Neuron (in vitro differentiated cells): ENCODE measurements at regions not wholly inside any gene's neighbourhood (a gene's known extent, or its start where the extent isn't known, plus 50 kb on each side); places are given as distances from the start of the nearest gene placed in this dataset.

ENCODE experiments used
- H2AFZ ChIP-seq: one replicate; pipeline ENCODE4 v1.6.1; 2013; ENCODE audit warnings: low read depth, mild to moderate bottlenecking, inconsistent platforms, low read length, moderate library complexity
- H3K27me3 ChIP-seq: one replicate; pipeline ENCODE4 v1.6.1; 2013; ENCODE audit warnings: low read length; ENCODE audit not compliant: insufficient read depth
- H3K36me3 ChIP-seq: one replicate; pipeline ENCODE4 v1.6.1; 2013; ENCODE audit warnings: low read length; ENCODE audit not compliant: insufficient read depth
- H3K4me1 ChIP-seq: one replicate; pipeline ENCODE4 v1.6.1; 2013; ENCODE audit warnings: low read length; ENCODE audit not compliant: insufficient read depth
- H3K4me3 ChIP-seq: 2 replicates; pipeline ENCODE4 v1.5.1; 2013; ENCODE audit warnings: mild to moderate bottlenecking, low read length, moderate library complexity
- H3K9me3 ChIP-seq: one replicate; pipeline ENCODE4 v1.6.1; 2013; ENCODE audit warnings: low read length

GRCh38 chr15:96733721-96734120 is 403.2 kb downstream of the NR2F2 start:
- H3K9me3 ChIP-seq: no peaks in the 10 kb centered on the region
- H3K4me1 ChIP-seq: peaks cover 21% of the 10 kb centered on the region
- no peak overlapping the region for H3K4me3 ChIP-seq
- no peak overlapping the region for H2AFZ ChIP-seq
- H3K36me3 ChIP-seq: no peaks in the 10 kb centered on the region
- no peaks in the 10 kb centered on the region for H3K27me3 ChIP-seq

GRCh38 chr15:96735632-96736240 is 405.2 kb downstream of the NR2F2 start:
- peaks cover 21% of the 10 kb centered on the region for H3K4me1 ChIP-seq
- H3K36me3 ChIP-seq: no peaks in the 10 kb centered on the region
- H3K27me3 ChIP-seq: no peaks in the 10 kb centered on the region

GRCh38 chr15:96736384-96736783 is 405.9 kb downstream of the NR2F2 start:
- Histone ChIP-seq H3K4me1 (peaks cover 21% of the 10 kb centered on the region), H2AFZ (no peak overlapping the region), H3K9me3 (no peaks in the 10 kb centered on the region), H3K4me3 (no peak overlapping the region), H3K27me3 (no peaks in the 10 kb centered on the region), H3K36me3 (no peaks in the 10 kb centered on the region)

More at GRCh38 chr15:96735632-96736240, 405.2 kb downstream of the NR2F2 start:
- no peak overlapping the region for H3K4me3 ChIP-seq
- H2AFZ ChIP-seq: no peak overlapping the region
- H3K9me3 ChIP-seq: no peaks in the 10 kb centered on the region

- H3K4me1 ChIP-seq: peaks cover 26% of the 10 kb centered on the region
- H3K9me3 ChIP-seq: no peaks in the 10 kb centered on the region
- no peaks in the 10 kb centered on the region for H3K27me3 ChIP-seq
- no peak overlapping the region for H3K4me3 ChIP-seq
- H3K36me3 ChIP-seq: no peaks in the 10 kb centered on the region
- no peak overlapping the region for H2AFZ ChIP-seq
Measured at GRCh38 chr15:96737408-96737807, 406.9 kb downstream of the NR2F2 start.

- Histone ChIP-seq H3K27me3 (no peaks in the 10 kb centered on the region), H3K36me3 (no peaks in the 10 kb centered on the region)
Measured at GRCh38 chr15:96746665-96747064, 416.2 kb downstream of the NR2F2 start.

GRCh38 chr15:96747291-96747690 is 416.8 kb downstream of the NR2F2 start:
- Histone ChIP-seq H3K9me3 (no peaks in the 10 kb centered on the region), H3K4me3 (no peak overlapping the region), H3K4me1 (peaks cover 30% of the 10 kb centered on the region), H3K36me3 (no peaks in the 10 kb centered on the region), H3K27me3 (no peaks in the 10 kb centered on the region), H2AFZ (no peak overlapping the region)

More at GRCh38 chr15:96746665-96747064, 416.2 kb downstream of the NR2F2 start:
- peak overlapping the region; percentile 41 for H2AFZ ChIP-seq
- peaks cover 35% of the 10 kb centered on the region for H3K4me1 ChIP-seq
- H3K4me3 ChIP-seq: peak overlapping the region; percentile 17
- no peaks in the 10 kb centered on the region for H3K9me3 ChIP-seq

GRCh38 chr15:96750361-96750760 is 419.9 kb downstream of the NR2F2 start:
- Histone ChIP-seq H3K36me3 (no peaks in the 10 kb centered on the region), H2AFZ (no peak overlapping the region), H3K9me3 (no peaks in the 10 kb centered on the region), H3K4me1 (peaks cover 24% of the 10 kb centered on the region), H3K27me3 (no peaks in the 10 kb centered on the region), H3K4me3 (no peak overlapping the region)

GRCh38 chr15:96756146-96756545 is 425.6 kb downstream of the NR2F2 start:
- no peaks in the 10 kb centered on the region for H3K4me1 ChIP-seq
- H3K9me3 ChIP-seq: peaks cover 4% of the 10 kb centered on the region
- H2AFZ ChIP-seq: no peak overlapping the region
- no peaks in the 10 kb centered on the region for H3K36me3 ChIP-seq
- no peak overlapping the region for H3K4me3 ChIP-seq
- H3K27me3 ChIP-seq: no peaks in the 10 kb centered on the region

- Histone ChIP-seq H3K9me3 (peaks cover 4% of the 10 kb centered on the region), H3K4me3 (no peak overlapping the region), H3K4me1 (no peaks in the 10 kb centered on the region), H3K27me3 (no peaks in the 10 kb centered on the region), H2AFZ (no peak overlapping the region), H3K36me3 (no peaks in the 10 kb centered on the region)
Measured at GRCh38 chr15:96756656-96757055, 426.2 kb downstream of the NR2F2 start.

- H3K4me1 ChIP-seq: no peaks in the 10 kb centered on the region
Measured at GRCh38 chr15:96762566-96762965, 432.1 kb downstream of the NR2F2 start.

GRCh38 chr15:96764501-96764900 is 434.0 kb downstream of the NR2F2 start:
- no peak overlapping the region for H3K4me3 ChIP-seq
- H3K36me3 ChIP-seq: no peaks in the 10 kb centered on the region
- H3K9me3 ChIP-seq: no peaks in the 10 kb centered on the region
- no peaks in the 10 kb centered on the region for H3K4me1 ChIP-seq
- no peak overlapping the region for H2AFZ ChIP-seq
- H3K27me3 ChIP-seq: no peaks in the 10 kb centered on the region

More at GRCh38 chr15:96762566-96762965, 432.1 kb downstream of the NR2F2 start:
- no peak overlapping the region for H2AFZ ChIP-seq
- peaks cover 4% of the 10 kb centered on the region for H3K9me3 ChIP-seq
- no peaks in the 10 kb centered on the region for H3K36me3 ChIP-seq
- H3K27me3 ChIP-seq: no peaks in the 10 kb centered on the region
- no peak overlapping the region for H3K4me3 ChIP-seq

GRCh38 chr15:96764946-96765345 is 434.4 kb downstream of the NR2F2 start:
- no peaks in the 10 kb centered on the region for H3K9me3 ChIP-seq
- H2AFZ ChIP-seq: no peak overlapping the region
- no peak overlapping the region for H3K4me3 ChIP-seq
- H3K27me3 ChIP-seq: no peaks in the 10 kb centered on the region
- no peaks in the 10 kb centered on the region for H3K36me3 ChIP-seq
- H3K4me1 ChIP-seq: no peaks in the 10 kb centered on the region

- Histone ChIP-seq H3K4me3 (no peak overlapping the region), H3K4me1 (no peaks in the 10 kb centered on the region), H3K27me3 (no peaks in the 10 kb centered on the region), H3K36me3 (no peaks in the 10 kb centered on the region), H3K9me3 (no peaks in the 10 kb centered on the region), H2AFZ (no peak overlapping the region)
Measured at GRCh38 chr15:96766366-96766765, 435.9 kb downstream of the NR2F2 start.
